ENCODE measurements at regions not wholly inside any gene's neighbourhood (a gene's known extent, or its start where the extent isn't known, plus 50 kb on each side); places are given as distances from the start of the nearest gene placed in this dataset.

DNA sequence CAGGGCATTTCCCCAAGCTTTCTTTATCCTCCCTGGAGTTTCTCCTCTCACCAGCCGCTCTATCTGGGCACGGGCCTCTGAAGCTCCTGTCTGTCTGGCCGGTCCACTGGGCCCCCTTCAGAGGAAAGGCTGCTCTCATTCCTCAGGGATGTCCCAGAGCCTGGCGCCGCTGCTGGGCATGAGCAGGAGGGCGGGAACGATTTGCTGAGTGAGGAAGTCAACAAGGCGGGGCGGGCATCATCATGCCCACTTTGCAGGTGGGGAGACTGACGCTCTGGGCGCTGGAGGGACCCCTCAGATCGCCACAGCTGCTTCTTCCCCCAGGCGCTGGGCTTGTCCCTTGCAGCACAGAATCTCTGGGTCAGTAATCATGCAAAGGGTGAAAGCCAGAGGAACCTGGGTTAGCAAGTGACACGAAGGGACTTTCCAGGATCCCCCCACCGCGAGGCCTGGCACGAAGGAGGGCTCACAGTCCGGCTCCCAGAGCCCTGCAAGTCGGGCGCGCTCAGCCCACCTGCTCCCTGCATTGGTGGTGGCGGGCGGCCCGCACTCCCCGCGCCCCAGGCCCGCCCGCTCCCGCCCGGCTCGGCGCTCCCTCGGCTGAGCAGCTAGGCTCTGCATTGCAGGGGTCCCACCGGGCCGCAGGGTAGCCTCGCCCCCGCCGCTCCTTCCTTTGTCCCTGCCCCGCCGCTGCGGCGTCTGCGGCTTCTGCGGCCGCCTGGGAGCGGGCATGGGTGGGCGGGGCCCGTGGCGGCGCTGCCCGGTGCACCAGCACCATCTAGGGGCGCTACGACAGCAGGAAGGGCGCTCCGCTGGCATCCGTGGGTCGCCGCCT lies 157.8 kb downstream of the CYRIA start:
- DNase-seq (ENCODE audit: low spot score): no peak

DNA sequence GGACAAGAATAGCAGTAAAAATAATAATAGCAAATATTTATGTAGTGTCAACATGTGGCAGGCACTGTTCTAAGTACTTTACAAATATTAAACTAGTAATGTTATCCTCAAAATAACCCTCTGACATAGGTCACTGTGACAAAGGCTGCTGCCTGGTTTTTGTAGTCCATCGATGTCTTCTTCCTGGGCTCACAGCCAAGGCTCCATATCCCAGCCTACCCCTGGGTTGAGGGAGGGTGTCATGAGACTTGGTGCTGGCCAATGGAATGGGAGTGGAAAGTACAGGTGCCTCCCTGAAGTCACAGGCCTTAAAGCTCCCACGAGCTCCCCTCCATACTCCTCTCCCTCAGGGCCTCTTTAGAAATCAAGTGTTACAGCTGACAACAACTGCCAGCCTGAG lies 159.3 kb downstream of the CYRIA start:
- no peak for DNase-seq (ENCODE audit: low spot score)

DNA sequence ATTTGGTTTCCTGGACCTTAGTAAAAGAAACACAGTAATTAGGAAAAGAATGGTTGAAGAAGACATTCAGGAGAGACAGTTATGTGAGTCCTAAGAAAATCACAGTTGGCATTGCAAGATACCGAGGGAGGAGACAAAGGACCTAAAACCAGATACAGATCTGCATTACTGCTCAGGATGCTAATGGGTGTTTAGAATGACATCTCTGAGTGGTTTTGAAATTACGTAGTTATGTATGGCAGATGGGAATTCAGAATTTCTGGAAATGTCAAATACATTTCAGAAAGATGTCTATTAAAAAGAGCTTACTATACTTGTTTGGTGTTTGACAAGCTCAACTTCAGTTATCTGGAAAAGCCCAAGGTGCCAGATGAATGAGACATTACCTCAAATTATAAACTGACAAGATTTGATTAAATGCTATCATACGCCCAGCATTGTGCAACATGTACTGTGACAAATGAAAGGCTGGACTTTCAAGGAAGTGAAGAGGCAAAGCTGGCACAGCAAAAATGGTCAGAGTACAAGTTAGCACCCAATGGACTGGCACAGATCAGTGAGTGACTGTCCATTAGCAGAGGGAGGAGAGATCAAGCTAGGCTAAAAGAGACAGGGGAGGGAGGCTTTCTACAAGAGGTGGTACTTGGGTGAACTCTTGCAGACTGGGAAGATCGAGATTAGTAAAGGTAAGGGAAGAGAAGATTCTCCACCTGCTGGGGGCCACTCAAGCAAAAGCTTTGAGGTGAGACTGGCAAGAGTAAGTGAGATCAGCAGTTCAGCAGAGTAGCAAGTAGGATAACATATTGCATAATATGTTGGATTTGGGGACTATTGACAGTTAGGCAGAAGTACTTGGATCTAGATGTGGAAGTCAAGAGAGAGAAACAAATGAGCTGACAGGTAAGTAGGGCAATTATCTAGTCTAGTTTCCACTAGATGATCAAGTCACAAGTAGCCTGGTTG lies 168.9 kb downstream of the CYRIA start:
- DNase-seq (ENCODE audit: low spot score): no peak

DNA sequence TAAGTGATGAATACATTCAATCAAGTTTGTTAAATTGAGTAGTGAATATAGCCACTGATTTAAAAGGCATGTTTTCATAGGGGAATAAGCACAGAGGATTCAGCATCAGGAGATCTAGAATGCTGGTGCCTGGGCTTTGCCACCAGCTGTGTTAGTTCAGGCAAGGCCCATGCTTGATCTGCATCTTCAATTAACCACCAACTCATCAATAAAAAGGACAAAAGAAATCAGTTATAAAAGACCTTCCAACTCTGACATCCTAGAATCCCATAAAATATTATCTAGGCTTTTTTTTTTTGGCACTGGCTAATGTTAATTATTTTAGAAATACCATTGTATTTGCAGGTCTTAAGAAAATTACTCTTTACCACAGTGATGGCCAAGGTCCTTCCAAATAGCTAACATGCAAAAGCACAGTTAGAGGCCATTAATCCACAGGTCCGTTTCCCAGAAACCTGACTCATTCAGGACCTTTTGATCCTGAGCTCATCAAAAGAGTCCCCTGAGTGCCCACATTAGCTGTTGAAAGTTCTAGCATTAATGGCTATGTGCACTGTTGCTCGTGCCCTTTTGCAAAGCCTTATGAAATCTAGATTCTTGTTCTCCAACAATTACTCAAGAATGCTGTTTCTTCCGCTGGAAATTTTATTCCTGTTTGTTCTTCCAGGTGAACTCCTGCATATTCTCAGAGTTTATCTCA lies 170.0 kb downstream of the CYRIA start:
- no peak for DNase-seq (ENCODE audit: low spot score)

DNA sequence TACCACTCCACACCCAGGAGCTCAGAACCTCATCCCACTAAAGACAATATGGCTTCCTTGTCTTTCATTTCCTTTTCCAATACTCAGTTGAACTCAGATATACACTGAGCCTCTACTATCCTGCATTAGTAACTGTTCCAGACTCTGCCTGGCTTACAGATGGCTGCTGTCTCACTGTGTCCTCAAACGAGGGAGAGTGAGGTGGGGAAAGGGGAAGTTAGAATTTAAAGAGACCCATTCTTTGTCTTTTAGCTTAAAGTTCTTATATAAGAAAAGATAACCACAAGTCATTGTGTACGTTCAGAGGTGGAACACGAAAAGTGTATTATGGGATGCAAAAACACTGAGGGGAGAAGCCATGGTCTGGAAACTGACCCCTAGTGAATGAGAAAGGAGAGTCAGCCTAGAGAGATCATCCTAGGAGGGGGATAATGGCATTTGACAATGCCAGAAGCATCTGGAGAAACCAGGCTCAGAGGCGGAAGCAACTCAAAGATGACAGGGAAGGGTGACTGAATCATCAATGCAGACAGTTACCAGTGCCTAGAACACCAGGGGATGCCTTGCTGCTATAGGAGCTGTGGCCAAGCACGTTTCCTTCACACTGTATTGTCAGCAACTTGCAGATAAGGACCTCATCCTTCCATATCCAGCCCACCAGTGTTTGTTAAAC lies 170.7 kb downstream of the CYRIA start:
- no peak for DNase-seq (ENCODE audit: low spot score)

DNA sequence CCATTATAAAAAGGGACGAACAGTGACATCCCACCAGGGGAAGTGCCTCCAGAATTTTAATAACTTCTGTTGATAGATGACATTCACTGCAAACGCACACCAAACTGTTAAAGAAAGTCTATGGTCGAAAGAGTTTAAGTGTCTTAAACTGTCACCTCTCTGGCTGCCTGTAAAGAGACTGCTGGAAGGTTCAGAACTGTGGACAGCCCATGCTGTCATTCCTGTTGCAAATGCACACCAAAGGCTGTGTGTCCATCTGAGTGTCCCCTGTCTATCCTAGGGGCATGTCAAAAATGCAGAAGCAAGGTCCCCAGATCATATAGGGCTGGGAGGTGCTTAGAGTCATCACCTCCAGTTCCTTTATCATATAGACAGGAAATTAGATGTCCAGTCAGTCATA lies 171.8 kb downstream of the CYRIA start:
- no peak for DNase-seq (ENCODE audit: low spot score)

DNA sequence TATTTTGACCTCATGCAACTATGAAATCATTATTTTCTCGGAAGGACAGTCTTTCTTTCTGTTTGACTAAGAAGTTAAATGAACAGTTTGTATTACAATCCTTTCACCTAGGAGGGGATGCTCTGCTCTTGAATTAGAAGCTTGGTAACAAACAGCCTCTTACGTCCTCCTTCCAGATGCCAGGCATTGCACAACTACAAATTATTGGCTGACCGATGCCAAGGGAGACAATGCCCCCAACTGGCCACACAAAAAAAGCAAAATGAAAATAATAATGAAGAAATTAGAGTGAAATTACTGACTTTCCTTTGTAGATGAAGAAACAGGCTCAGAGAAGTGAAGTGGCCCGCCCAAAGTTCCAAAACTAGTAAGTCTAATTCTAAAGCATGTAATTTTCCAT lies 177.9 kb downstream of the CYRIA start:
- no peak for DNase-seq (ENCODE audit: low spot score)

DNA sequence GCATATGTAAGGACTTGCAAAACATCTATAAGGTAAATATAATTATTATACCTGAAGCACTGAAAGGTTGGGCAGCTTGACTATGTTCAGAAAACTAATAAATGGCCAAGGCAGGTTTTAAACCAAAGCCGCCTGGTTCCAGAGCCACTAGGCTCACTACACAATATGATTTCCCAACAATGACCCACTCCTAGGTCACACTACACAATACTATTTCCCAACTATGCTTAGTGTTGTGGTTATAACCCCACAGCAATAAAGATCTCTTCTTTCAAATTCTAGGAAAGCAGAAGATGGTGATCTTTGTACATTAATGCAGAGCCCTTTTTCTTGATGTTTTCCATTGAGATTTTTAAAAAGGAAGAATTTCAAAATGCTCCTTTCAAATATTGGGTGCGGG lies 180.4 kb downstream of the CYRIA start:
- no peak for DNase-seq (ENCODE audit: low spot score)

DNA sequence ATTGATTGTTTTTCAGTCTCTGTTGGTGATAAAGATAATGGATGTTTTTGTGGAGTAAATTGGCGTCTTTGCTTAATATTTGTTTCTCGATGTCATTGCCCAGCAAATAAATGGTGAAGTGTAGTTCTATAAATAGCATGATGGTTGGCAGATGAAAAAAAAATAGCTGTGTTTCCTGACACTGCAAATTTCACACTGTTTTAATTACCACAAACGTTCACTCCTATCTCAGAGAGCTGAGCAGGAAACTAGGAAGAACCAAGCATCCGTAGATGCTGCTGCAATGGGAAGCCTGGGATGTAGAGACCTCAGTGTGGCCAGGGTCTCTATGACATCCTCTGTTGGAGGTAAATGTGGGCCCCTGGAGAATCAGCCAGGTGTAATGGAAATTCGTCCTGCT lies 183.2 kb downstream of the CYRIA start:
- DNase-seq (ENCODE audit: low spot score): no peak

DNA sequence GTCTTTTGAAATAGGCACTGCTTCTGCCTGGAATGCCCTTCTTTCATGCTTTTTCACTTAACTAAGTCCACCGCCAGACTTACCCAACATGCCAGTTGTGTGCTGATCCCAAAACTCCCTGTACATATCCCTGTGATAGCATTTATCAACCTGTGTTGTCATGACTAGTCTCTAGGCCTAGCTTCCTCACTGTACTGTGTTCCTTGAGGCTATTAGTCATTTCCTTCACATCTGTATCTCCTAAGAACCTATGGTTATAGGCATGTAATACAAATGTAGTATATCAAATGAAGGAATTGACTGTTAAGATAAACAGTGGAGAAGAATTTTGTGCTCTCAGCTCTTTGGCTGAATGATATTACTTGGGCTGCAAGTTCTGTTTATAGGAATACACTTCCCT lies 184.3 kb downstream of the CYRIA start:
- DNase-seq (ENCODE audit: low spot score): no peak

DNA sequence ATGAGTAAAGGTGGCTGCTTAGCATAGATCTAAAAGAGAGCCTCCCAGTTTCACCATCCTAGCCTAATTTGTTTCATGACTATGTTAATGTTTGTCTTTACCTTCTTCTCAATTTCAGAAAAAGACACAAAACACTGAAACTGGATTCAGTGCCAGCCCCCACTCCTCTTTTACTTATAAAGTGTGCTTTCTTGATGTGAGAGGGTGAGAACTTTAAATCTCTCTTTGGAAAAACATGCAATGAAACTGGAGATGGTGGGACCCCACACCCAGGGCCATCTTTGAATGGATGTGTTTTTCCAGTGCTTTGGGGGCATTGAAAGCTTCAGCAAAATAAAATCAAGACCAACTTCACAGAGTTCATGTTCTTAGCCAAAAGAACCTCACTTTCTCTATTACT lies 185.9 kb downstream of the CYRIA start:
- no peak for DNase-seq (ENCODE audit: low spot score)

DNA sequence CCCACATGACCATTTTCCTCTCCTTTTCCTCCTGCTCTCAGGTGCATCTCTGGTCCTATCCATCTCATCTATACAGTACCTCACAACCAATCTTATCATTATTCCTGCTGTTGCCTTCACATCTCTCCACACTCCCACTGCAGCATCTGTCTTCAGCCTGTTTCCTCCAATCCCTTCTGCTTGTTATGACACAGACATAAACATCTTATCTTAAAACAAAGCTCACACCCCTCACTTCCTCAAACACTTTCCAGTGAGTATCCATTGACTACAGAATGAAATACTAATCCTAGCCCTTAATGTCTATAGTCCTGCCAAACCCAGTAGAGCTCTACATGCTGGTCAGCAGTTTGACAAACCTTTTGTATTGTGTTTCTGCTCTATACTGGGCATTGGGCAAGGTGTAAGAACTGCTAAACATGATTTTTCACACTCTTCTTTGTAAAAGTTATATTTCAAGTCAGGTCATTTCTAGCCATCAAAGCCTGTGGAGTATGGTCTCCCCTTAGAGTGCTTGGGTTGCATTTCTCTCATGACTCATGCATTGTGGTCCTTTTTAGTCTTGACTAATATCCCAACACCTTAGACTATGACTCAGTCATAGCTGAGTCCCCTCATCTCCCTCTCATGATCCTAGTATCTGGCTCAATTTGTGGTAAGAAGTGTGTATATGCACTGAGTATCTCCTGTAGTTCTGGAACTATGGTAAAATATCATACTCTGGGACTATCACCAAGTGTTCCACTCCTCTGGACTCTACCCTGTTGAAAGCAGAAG lies 187.0 kb downstream of the CYRIA start:
- DNase-seq (ENCODE audit: low spot score): no peak

DNA sequence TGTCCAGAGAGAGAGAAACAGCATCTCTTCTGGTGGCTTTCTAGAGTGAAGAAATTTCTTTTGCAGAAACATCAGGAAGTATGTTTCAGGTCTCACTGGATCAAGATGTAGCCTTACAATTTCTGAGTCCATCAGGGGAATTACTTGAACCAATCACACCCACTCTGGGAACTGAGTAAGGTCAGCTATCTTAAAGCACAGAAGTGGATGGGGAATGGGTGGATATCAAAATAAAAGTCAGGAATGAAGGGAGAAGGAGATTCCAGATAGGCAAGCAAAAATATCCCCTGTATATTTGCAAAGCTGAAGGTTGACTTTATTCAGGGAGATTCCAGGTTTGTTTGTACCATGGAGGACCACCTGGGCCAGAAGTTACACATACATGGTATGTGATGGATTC lies 188.0 kb downstream of the CYRIA start:
- DNase-seq (ENCODE audit: low spot score): no peak

DNA sequence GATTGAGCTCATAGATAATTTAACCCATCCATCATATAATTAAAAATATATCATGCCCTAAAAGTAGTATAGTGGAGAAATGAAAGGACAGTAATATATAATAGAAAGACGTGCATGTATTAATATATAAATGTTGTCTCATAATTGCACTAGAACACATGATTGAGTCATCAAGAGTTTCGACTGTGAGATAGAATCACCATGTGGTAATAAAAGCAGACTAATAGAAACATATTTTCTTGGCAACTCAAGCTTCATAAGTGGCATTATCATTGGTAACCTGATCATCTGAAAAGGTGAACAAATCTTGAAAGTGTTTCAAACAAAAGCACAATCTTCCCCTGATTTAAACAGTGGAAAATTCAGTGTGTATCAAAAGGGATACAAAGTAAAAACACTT lies 188.8 kb downstream of the CYRIA start:
- no peak for DNase-seq (ENCODE audit: low spot score)

DNA sequence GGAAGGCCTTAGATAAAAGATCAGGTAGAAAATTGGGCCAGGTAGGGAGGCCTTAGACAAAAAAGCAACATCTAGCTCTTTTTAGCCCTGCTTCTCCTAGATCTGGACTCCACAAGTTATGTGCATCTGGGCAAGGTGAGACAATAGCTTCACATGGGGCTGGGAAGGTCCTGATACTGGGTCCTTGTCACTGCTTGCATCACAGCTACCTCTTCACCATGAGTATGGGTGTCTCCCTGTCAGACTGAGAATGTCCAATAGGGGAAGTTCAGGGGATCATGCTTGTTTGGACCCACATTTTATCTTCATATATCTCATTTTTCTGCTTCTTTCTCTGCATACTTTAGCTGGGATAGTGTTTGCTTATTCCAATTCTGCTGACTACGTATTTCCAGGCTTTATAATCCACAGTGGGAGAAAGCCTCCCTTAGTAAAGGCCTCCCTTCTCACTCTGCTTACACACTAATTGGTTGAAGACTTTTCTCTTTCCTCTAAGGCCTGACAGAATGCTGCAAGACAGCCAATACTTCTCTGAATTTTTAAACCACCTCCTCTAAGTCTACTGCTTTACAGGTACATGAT lies 189.6 kb downstream of the CYRIA start:
- DNase-seq (ENCODE audit: low spot score): no peak

DNA sequence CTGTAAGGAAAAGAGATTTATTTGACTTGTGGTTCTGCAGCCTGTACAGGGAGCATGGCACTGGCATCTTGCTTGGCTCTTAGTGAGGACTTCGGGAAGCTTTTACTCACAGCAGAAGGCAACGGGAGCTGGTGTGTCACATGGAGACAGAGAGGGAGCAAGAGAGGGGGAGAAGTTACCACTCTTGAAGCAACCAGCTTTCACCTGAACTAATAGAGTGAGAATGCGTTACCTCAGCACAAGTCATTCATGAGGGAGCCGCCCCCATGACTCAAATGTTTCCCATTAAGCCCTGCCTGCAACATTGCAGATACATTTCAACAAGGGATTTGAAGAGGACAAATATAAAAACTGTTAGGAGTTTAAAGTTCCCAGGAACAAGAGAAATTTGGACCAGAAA lies 190.0 kb downstream of the CYRIA start:
- no peak for DNase-seq (ENCODE audit: low spot score)

DNA sequence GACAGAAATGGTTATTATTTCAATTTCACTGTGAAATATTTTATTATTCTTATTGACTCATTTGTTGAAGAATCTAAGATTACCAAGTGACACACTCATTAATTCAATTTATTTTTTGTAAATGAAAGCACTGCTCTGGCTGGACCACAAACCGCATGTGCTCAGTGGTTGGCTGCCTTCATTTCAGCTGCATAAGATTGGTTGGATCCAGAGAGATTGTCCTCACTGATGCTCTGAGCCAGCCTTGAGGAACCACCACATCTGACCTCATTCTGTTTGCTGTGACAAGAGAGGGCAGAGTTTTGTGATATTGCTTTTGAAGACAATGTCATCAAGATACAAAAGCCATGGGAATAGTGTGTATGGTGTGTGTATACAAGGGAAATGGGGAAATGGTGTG lies 192.1 kb downstream of the CYRIA start:
- no peak for DNase-seq (ENCODE audit: low spot score)

DNA sequence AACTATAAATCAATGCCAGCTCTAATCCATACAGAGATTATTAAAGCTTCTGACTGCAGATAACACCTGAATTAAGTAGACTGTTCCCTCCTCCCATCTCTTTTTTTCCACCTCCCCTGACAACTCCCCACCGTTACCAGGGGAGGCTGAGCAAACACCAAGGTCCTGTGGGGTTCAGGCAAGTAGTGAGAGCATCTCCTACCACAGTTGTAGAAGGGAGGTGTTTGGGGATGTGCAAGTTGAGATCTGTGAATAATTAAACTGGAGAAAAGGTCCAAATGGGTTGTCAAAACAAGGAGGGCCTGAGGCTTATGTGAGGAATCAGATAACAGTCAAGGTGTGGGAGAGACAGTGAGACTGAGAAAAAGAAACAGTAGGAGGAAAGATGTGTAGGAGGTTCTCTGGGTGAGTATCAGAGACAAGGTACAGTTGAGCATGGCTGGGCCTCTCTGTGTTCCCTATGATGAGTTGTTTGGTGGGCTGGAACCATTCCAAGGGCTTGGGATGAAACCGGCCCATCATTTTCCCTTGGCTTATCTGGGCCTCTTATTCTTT lies 194.6 kb downstream of the CYRIA start:
- no peak for DNase-seq (ENCODE audit: low spot score)

DNA sequence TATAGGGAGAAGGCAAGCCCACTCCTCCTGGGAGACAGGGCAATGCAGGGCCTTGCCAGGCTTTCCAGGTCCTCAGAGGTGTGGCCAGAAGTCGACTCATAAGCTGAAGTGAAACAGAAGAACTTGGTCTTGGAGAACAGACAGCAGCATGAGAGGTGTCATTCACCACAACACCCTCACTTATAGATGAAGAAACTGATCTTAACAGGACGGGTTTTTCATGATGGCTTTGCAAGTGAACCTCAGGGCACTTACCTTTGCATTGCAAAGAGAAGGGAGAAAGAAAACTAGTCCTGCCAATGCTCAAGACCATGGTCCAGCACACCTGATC lies 198.8 kb downstream of the CYRIA start:
- no peak for DNase-seq (ENCODE audit: low spot score)

DNA sequence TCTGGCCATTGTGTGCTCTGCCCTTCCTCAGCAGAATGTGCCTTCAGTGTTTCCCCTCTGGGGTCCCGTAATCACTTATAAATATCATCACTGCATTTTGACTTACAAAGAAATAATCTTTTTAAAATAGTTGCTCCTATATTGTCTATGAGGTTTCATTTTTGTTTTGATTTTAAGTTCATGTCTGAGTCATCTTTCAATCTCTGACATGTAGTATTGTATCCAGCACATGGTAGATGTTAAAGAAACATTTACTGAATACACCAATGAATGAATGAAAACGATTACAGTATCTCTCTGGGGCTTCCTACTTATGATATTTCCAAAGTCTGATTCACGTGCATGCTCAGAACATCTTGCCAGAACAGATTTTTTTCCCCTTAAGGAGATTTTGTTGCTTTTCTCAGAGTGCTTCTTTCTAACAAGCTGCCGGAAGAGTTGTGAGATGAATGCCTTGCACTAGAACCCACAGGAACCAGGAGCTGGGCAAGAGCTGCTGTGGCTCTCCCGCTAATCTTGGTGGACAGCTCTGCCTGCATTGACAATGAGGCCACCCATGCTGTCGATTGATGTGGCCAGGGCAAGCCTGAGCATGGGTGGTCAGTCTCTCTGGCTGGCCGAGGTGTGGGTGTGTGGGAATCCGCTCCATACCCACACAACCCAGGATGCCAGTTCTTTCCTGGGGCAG lies 199.4 kb downstream of the CYRIA start:
- DNase-seq (ENCODE audit: low spot score): no peak

All from ureter (tissue), 1 donor.